Ovary (tissue), 3 donors: ENCODE measurements at regions not wholly inside any gene's neighbourhood (a gene's known extent, or its start where the extent isn't known, plus 50 kb on each side); places are given as distances from the start of the nearest gene placed in this dataset.

Experiments
- CTCF ChIP-seq, 3 donors: fragments of 450-650 bp in 2 of 3; fragments of 200-600 bp in 1 of 3; IDR thresholded peaks; one replicate each; pipeline versions ENCODE4 v1.5.1 to v1.8.0; 2016 to 2022; ENCODE audit warnings: antibody characterized with exemption in 3 of 3, mild to moderate bottlenecking in 1 of 3
- EP300 ChIP-seq: sonication (generic); formaldehyde crosslinking; IDR thresholded peaks from one replicate; pipeline ENCODE4 v1.6.1; 2017; ENCODE audit warnings: antibody characterized with exemption
- donor health status: DM: no; HTN: no; CAD: no.

GRCh38 chr6:12483712-12484111, 193.6 kb downstream of the EDN1 start:
- no peak for TF ChIP-seq CTCF (IDR thresholded peaks at IDR 0.05)
- TF ChIP-seq EP300 = no peak
